ENCODE measurements at regions not wholly inside any gene's neighbourhood (a gene's known extent, or its start where the extent isn't known, plus 50 kb on each side); places are given as distances from the start of the nearest gene placed in this dataset.

GRCh38 chr1:184854036-184854435 is 99.4 kb upstream of the EDEM3 start:
- no peak for DNase-seq (ENCODE audit: low read depth)
- in situ Hi-C loops (cut with HindIII; ENCODE audit: low sequenced_read_pairs): no loop called here
- no peak overlapping the region for H3K4me3 ChIP-seq (ENCODE audit: low read depth, low read length)
- TF ChIP-seq CTCF (IDR thresholded peaks at IDR 0.05; ENCODE audit: low read depth, low read length, missing control alignments): no peak

GRCh38 chr1:184851822-184852746 is 97.4 kb upstream of the EDEM3 start:
- H3K4me3 ChIP-seq (ENCODE audit: low read depth, low read length): no peak overlapping the region
- DNase-seq (ENCODE audit: low read depth): no peak
- TF ChIP-seq CTCF (IDR thresholded peaks at IDR 0.05; ENCODE audit: low read depth, low read length, missing control alignments): no peak
- in situ Hi-C loops (cut with HindIII; ENCODE audit: low sequenced_read_pairs): no loop called here

GRCh38 chr1:184843732-184844495 is 89.3 kb upstream of the EDEM3 start:
- DNase-seq (ENCODE audit: low read depth): no peak
- TF ChIP-seq CTCF (IDR thresholded peaks at IDR 0.05; ENCODE audit: low read depth, low read length, missing control alignments): no peak
- in situ Hi-C loops (cut with HindIII; ENCODE audit: low sequenced_read_pairs): no loop called here
- no peak overlapping the region for H3K4me3 ChIP-seq (ENCODE audit: low read depth, low read length)

- no peak for TF ChIP-seq CTCF (IDR thresholded peaks at IDR 0.05; ENCODE audit: low read depth, low read length, missing control alignments)
These were observed 85.9 kb upstream of the EDEM3 start for GRCh38 chr1:184840596-184840995.

GRCh38 chr1:184838504-184838951 is 83.9 kb upstream of the EDEM3 start:
- DNase-seq (ENCODE audit: low read depth): peak; percentile 83
- in situ Hi-C loops (cut with HindIII; ENCODE audit: low sequenced_read_pairs): no loop called here

More at GRCh38 chr1:184840596-184840995, 85.9 kb upstream of the EDEM3 start:
- DNase-seq (ENCODE audit: low read depth): no peak
- in situ Hi-C loops (cut with HindIII; ENCODE audit: low sequenced_read_pairs): no loop called here
- no peak overlapping the region for H3K4me3 ChIP-seq (ENCODE audit: low read depth, low read length)

More at GRCh38 chr1:184838504-184838951, 83.9 kb upstream of the EDEM3 start:
- H3K4me3 ChIP-seq (ENCODE audit: low read depth, low read length): no peak overlapping the region
- TF ChIP-seq CTCF (IDR thresholded peaks at IDR 0.05; ENCODE audit: low read depth, low read length, missing control alignments): no peak

All from astrocyte of the cerebellum (primary cell).